ENCODE measurements at regions not wholly inside any gene's neighbourhood (a gene's known extent, or its start where the extent isn't known, plus 50 kb on each side); places are given as distances from the start of the nearest gene placed in this dataset.
"Not testable (repeated sequence)": the region's sequence is repeated elsewhere in the genome, so short reads cannot be mapped to it uniquely, and the experiment has no call there.

DNA sequence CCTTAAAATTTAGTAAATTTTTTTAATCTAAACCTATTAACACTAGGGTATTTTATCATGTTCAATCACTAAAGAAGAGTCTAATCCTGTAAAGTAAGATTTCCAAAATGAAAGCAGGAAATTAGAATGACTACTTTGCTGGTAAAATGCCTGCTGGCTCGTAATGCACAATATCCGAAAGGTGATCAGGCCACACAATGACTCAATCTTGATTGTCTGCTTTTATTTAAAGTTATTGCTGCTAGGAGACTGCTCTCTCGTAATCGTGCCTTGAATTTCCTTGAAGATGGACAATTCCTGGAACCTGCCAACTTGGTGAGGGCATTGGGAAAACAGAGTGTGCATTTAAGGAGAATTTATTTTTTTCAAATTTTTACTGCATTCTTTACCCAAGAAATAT, 1786.5 kb upstream of the RAG2 start:
- H3K4me3 ChIP-seq = no peak overlapping the region
- DNase-seq (ENCODE audit: low spot score in 2 of 2) = no peak
- no peaks in the 10 kb centered on the region for H3K27me3 ChIP-seq (ENCODE audit: low read depth)
- H3K4me1 ChIP-seq = no peaks in the 10 kb centered on the region
- in situ Hi-C loops (cut with MboI; ENCODE audit: low sequenced_read_pairs) = no loop called here
- H3K9me3 ChIP-seq = no peaks in the 10 kb centered on the region
- no peaks in the 10 kb centered on the region for H3K36me3 ChIP-seq (replicated peaks)

DNA sequence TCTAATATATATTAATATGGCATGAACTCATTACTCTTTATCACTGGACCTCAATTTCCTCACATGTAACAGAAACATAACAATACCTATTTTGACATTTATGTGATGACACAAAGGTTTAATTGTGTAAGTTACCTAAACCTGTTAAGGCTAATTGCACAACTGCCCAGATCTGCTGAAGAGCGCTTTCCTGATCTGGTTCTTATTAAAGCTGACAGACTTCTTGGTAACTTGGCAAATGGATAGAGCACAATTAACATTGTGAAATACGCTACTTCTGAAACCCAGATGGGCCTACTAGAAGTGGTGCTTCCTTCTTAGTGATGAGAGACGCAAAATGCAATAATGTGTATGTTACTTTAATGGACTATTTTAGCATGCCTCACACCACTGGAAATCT, 1767.2 kb upstream of the RAG2 start:
- no peak overlapping the region for H3K4me3 ChIP-seq
- no peak for DNase-seq (ENCODE audit: low spot score in 2 of 2)
- in situ Hi-C loops (cut with MboI; ENCODE audit: low sequenced_read_pairs) = no loop called here
- H3K9me3 ChIP-seq = no peaks in the 10 kb centered on the region
- H3K4me1 ChIP-seq = no peaks in the 10 kb centered on the region
- no peaks in the 10 kb centered on the region for H3K27me3 ChIP-seq (ENCODE audit: low read depth)
- H3K36me3 ChIP-seq (replicated peaks) = no peaks in the 10 kb centered on the region

DNA sequence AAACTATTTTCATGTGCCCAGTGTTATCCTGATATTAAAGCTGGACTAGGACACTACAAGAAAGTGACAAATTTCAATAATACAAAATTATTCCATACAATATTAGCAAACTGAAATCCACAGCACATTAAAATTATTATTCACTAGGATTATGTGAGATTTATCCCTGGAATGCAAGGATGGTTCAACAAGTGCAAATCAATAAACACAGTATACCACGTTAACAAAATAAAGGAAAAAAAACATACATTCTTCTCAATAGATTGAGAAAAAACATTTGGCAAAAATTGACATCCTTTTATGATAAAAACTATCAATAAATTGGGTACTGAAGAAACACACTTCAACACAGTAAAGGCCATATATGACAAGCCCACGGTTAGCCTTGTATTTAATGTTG, 1758.2 kb upstream of the RAG2 start:
- Histone ChIP-seq H3K27me3 (ENCODE audit: low read depth) (no peaks in the 10 kb centered on the region), H3K36me3 (replicated peaks) (no peaks in the 10 kb centered on the region), H3K4me1 (no peaks in the 10 kb centered on the region; the same call in 1 of the 2 replicates), H3K4me3 (no peak overlapping the region), H3K9me3 (no peaks in the 10 kb centered on the region; the same call in 1 of the 2 replicates)
- in situ Hi-C loops (cut with MboI; ENCODE audit: low sequenced_read_pairs) = no loop called here
- DNase-seq (ENCODE audit: low spot score in 2 of 2) = no peak

DNA sequence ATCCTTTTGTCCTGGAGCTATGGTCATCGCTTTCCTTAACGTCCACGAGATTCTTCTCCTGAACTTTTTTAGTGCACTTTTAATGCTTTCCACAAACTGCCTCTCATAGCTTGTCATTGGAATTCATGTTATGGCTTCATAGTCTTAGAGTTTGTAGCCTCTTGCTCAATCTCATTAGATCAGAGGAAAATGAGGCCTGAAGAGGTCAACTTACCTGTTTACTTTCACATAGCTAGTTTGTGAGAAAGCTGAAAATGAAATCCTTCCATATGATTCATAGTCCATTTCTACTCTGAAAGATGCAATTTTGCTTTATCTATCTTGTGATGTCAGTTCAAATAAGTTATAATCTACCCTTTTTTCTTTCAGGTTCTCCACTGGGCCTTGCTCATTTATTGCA, 1747.2 kb upstream of the RAG2 start:
- peaks cover 4% of the 10 kb centered on the region; the same call in 1 of the 2 replicates for H3K4me1 ChIP-seq
- DNase-seq (ENCODE audit: low spot score in 2 of 2) = no peak
- no peak overlapping the region for H3K4me3 ChIP-seq
- no peaks in the 10 kb centered on the region for H3K9me3 ChIP-seq
- H3K36me3 ChIP-seq (replicated peaks) = no peaks in the 10 kb centered on the region
- no peaks in the 10 kb centered on the region for H3K27me3 ChIP-seq (ENCODE audit: low read depth)
- in situ Hi-C loops (cut with MboI; ENCODE audit: low sequenced_read_pairs) = no loop called here

DNA sequence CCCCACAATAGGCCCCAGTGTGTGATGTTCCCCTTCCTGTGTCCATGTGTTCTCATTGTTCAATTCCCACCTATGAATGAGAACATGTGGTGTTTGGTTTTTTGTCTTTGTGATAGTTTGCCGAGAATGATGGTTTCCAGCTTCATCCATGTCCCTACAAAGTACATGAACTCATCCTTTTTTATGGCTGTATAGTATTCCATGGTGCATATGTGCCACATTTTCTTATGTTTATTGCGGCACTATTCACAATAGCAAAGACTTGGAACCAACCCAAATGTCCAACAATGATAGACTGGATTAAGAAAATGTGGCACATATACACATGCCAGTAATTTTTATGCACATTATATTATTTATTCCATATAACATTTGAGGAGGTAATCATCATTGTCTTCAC, 1743.6 kb upstream of the RAG2 start:
- H3K36me3 ChIP-seq (replicated peaks); H3K27me3 ChIP-seq (ENCODE audit: low read depth); H3K4me1 ChIP-seq; H3K4me3 ChIP-seq; H3K9me3 ChIP-seq; DNase-seq (ENCODE audit: low spot score in 2 of 2); in situ Hi-C loops (cut with MboI; ENCODE audit: low sequenced_read_pairs): not testable (repeated sequence)

DNA sequence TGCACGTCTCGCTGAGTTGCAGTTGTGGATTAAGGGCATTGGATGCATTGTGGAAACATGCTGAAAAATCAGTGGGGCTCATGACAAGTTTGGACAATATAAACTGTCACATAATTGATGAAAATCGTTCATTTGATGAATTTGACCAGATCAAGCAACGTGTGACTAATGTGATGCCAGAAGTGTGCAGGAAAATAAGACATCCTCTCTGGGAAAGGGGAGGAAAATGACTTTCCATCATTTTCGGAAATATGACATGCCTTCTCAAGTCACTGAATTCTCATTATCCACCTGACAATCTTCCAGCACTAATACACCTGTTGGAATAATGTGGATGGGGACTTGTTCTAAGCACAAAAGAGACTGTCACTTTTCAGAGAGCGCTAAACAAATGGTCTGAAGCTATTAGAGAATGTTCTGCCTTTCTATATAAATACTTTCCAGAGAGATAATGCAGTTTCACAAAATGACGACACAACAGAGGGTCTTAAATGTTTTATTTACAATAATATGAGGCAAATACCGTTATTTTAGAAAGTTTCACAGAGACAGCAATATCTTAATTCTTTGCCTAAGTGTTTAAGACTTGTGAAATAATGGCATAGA, 1741.9 kb upstream of the RAG2 start:
- no peak for DNase-seq (ENCODE audit: low spot score in 2 of 2)
- Histone ChIP-seq H3K36me3 (replicated peaks) (no peaks in the 10 kb centered on the region), H3K4me3 (no peak overlapping the region), H3K9me3 (no peaks in the 10 kb centered on the region), H3K4me1 (no peaks in the 10 kb centered on the region), H3K27me3 (ENCODE audit: low read depth) (no peaks in the 10 kb centered on the region)
- in situ Hi-C loops (cut with MboI; ENCODE audit: low sequenced_read_pairs) = no loop called here

DNA sequence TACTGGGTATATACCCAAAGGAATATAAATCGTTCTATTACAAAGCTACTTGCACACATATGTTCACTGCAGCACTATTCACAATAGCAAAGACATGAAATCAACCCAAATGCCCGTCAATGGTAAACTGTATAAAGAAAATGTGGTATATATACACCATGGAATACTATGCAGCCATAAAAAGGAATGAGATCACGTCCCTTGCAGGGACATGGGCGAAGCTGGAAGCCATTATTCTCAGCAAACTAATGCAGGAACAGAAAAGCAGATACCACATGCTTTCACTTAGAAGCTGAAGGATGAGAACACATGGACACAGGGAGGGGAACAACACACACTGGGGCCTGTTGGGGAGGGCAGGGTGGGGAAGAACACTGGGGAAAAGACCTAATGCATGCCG, 1740.0 kb upstream of the RAG2 start:
- DNase-seq (ENCODE audit: low spot score in 2 of 2); H3K4me1 ChIP-seq; H3K27me3 ChIP-seq (ENCODE audit: low read depth); H3K9me3 ChIP-seq; in situ Hi-C loops (cut with MboI; ENCODE audit: low sequenced_read_pairs); H3K4me3 ChIP-seq; H3K36me3 ChIP-seq (replicated peaks): not testable (repeated sequence)

DNA sequence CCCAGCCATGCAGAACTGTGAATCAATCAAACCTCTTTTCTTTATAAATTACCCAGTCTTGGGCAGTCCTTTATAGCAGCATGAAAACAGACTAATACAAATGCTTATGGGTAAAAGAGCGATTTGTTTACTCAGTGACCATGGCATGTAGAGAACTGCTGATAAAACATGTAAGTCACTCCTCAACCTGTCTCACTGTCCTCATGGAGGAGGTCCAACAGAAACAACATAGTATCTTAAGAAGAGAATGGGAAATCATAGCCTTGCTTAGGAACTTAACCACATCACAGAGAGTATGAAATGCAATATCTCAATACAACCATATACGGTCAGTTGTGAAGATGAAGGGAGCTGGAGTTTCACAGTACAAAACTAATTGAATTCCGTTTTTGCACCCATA, 1734.0 kb upstream of the RAG2 start:
- in situ Hi-C loops (cut with MboI; ENCODE audit: low sequenced_read_pairs) = no loop called here

DNA sequence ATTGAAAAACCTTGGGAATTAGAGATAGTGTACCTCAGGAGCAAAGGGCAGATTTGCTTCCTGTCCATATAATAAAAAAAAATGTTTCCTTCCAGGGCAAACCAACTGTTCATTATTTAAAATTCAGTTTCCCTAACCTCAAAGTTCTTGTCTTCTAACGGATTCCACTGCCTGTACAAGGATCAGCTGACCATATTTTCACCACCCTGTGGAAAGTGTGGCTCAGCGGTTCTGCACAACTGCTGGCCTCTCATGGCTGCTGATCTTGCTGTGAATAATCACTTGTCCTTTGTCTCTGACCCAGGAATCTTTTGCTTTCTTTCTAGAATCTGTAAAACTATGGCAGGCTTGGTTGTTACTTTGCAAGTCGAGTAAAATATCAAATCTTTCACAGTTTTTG, 1732.5 kb upstream of the RAG2 start:
- DNase-seq (ENCODE audit: low spot score in 2 of 2) = no peak
- Histone ChIP-seq H3K4me1 (peaks cover 10% of the 10 kb centered on the region), H3K9me3 (no peaks in the 10 kb centered on the region), H3K27me3 (ENCODE audit: low read depth) (no peaks in the 10 kb centered on the region), H3K4me3 (no peak overlapping the region), H3K36me3 (replicated peaks) (no peaks in the 10 kb centered on the region)
- in situ Hi-C loops (cut with MboI; ENCODE audit: low sequenced_read_pairs) = no loop called here

More for the DNA sequence above, 1734.0 kb upstream of the RAG2 start:
- no peak for DNase-seq (ENCODE audit: low spot score in 2 of 2)
- H3K4me3 ChIP-seq = no peak overlapping the region
- H3K36me3 ChIP-seq (replicated peaks) = no peaks in the 10 kb centered on the region
- no peaks in the 10 kb centered on the region for H3K27me3 ChIP-seq (ENCODE audit: low read depth)
- H3K4me1 ChIP-seq = peaks cover 5% of the 10 kb centered on the region
- no peaks in the 10 kb centered on the region for H3K9me3 ChIP-seq

DNA sequence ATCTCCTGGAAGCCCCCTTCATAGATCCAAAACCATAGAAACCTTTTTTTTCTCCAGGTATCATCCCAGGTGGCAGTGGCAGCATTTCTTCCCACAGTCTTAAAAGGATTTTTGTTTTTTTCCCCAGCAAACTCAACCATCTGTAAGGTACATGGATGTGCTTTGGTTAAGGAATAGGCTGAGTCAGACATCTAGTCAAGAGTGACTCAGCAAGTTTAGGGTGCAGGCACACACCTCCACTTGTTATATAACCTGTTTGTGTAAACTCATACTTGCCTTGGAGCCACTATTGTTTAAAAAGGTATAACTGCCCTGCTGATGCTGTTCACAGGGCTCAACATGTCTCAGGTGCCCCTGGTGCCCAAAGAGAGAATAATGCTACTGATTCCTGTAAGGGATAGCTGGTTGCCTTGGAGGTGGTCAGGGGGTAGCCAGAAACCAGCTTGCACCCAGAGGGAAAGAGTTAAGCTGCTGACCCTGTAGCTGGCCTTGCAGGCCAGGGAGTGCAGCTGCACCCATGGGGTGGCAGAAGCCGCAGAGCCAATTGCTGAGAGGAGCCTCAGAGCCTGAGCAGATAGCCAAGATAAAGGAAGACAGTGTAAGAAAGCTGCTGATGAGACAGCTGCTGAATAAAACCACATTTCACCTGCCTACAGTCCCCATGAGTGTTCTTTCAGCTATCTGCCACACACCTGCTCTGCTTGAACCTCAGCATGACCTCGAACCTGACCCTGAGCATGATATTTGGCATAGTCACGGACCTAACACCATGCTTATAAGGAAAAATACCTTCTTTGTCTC, 1726.1 kb upstream of the RAG2 start:
- no peaks in the 10 kb centered on the region for H3K36me3 ChIP-seq (replicated peaks)

DNA sequence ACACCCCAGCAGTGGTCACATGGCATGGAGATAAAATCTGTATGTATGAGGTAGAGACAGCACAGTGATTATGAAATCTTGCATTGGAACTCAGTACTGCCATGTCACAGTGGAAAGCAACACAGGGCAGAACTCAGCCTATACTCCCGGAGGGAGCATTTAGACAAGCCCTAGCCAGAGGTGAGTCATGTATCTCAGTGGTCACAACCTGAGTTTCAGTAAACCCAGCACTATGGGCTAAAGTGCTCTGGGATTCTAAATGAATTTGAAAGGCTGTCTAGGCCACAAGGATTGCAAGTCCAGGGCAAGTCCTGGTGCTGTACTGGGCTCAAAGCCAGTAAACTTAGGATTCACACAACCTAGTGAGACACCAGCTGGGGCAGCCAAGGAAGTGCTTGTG, 1717.1 kb upstream of the RAG2 start:
- H3K9me3 ChIP-seq = peaks cover 3% of the 10 kb centered on the region; the same call in 1 of the 2 replicates
- DNase-seq (ENCODE audit: low spot score in 2 of 2) = no peak
- in situ Hi-C loops (cut with MboI; ENCODE audit: low sequenced_read_pairs) = no loop called here
- H3K27me3 ChIP-seq (ENCODE audit: low read depth) = no peaks in the 10 kb centered on the region
- no peaks in the 10 kb centered on the region for H3K4me1 ChIP-seq
- no peaks in the 10 kb centered on the region for H3K36me3 ChIP-seq (replicated peaks)
- H3K4me3 ChIP-seq = no peak overlapping the region

More for the DNA sequence above, 1726.1 kb upstream of the RAG2 start:
- H3K27me3 ChIP-seq (ENCODE audit: low read depth) = no peaks in the 10 kb centered on the region
- in situ Hi-C loops (cut with MboI; ENCODE audit: low sequenced_read_pairs) = no loop called here
- DNase-seq (ENCODE audit: low spot score in 2 of 2) = no peak
- peaks cover 19% of the 10 kb centered on the region for H3K4me1 ChIP-seq
- no peaks in the 10 kb centered on the region for H3K9me3 ChIP-seq
- no peak overlapping the region for H3K4me3 ChIP-seq

DNA sequence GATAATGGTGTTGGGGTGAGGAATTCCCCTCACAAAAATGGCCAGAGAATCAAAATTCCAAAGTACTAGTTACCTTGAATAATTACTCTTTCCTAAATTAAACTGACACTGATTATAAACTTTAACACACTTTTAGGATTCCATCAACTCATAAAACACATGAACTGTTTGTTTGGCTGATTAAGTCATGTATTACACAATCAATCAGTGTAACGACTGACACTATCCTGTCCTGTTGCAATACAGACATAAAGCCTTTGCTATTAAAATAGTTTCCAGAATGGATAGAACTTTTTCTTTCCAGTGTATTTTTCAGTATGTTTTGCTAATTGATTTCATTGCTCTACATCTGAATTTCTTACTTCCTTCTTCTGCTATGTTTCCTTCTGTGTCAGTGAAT, 1709.4 kb upstream of the RAG2 start:
- Histone ChIP-seq H3K9me3 (no peaks in the 10 kb centered on the region), H3K27me3 (ENCODE audit: low read depth) (no peaks in the 10 kb centered on the region), H3K36me3 (replicated peaks) (no peaks in the 10 kb centered on the region), H3K4me3 (no peak overlapping the region), H3K4me1 (no peaks in the 10 kb centered on the region)
- no peak for DNase-seq (ENCODE audit: low spot score in 2 of 2)
- in situ Hi-C loops (cut with MboI; ENCODE audit: low sequenced_read_pairs) = no loop called here

DNA sequence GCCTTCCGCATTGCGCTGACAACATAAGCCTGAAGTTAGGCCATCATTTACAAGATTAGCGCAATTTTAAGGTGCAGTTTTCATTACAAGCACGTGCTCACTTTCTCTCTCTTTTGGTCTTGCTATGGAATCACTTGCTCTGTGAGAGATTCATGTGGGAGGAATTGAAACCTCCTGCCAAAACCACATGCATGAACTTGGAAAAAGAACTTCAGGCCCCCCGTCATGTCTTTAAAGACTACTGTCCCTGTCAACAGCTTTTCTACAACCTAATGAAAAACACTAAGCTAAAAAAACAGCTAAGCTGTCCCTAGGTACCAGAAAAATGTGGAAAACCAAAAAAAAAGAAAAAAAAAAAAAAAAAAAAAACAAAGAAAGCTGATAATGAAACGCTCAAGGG, 1707.6 kb upstream of the RAG2 start:
- DNase-seq (ENCODE audit: low spot score in 2 of 2) = no peak
- H3K4me3 ChIP-seq = no peak overlapping the region
- in situ Hi-C loops (cut with MboI; ENCODE audit: low sequenced_read_pairs) = no loop called here
- H3K9me3 ChIP-seq = no peaks in the 10 kb centered on the region
- H3K36me3 ChIP-seq (replicated peaks) = no peaks in the 10 kb centered on the region
- H3K27me3 ChIP-seq (ENCODE audit: low read depth) = no peaks in the 10 kb centered on the region
- H3K4me1 ChIP-seq = no peaks in the 10 kb centered on the region

DNA sequence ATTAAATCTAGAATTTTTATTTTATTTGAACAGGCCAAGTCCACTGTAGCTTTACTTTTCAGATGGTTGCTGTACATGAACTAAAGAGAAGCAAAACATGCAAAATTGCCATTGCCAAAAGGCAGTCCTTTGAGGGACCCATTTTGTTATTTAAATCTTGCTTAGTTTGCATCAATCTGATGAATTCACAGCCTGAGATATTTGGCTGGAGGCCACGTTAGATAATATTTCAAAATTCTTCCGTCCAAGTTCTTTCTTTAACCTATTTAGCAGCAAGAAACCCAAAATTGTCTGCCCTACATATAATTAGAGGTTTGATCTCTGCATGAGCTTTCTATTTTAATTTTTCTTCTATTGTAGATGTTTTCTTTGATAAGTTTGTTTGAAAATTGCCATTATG, 1706.9 kb upstream of the RAG2 start:
- no peak for DNase-seq (ENCODE audit: low spot score in 2 of 2)
- in situ Hi-C loops (cut with MboI; ENCODE audit: low sequenced_read_pairs) = no loop called here
- H3K27me3 ChIP-seq (ENCODE audit: low read depth) = no peaks in the 10 kb centered on the region
- H3K4me1 ChIP-seq = no peaks in the 10 kb centered on the region
- H3K4me3 ChIP-seq = no peak overlapping the region
- no peaks in the 10 kb centered on the region for H3K36me3 ChIP-seq (replicated peaks)
- no peaks in the 10 kb centered on the region for H3K9me3 ChIP-seq

All from HAP-1 (cell line).